ENCODE measurements at regions not wholly inside any gene's neighbourhood (a gene's known extent, or its start where the extent isn't known, plus 50 kb on each side); places are given as distances from the start of the nearest gene placed in this dataset.

GRCh38 chr5:110077147-110077546 lies 387.4 kb downstream of the MAN2A1 start:
- TF ChIP-seq CTCF (IDR thresholded peaks at IDR 0.05; ENCODE audit: borderline replicate concordance, extremely low read depth, low read length, poor library complexity, severe bottlenecking) (no peak), EZH2 (IDR thresholded peaks at IDR 0.05; ENCODE audit: borderline replicate concordance, low read depth, low read length, severe bottlenecking) (no peak)

Data from DND-41 (cell line).